ENCODE measurements at regions not wholly inside any gene's neighbourhood (a gene's known extent, or its start where the extent isn't known, plus 50 kb on each side); places are given as distances from the start of the nearest gene placed in this dataset.

- DNase-seq: no peak
These were observed 155.2 kb downstream of the BCL11B start for GRCh38 chr14:99116741-99117295.

GRCh38 chr14:99117671-99118045, 154.3 kb downstream of the BCL11B start:
- no peak for DNase-seq

- DNase-seq: no peak
These were observed 153.8 kb downstream of the BCL11B start for GRCh38 chr14:99118046-99118721.

- DNase-seq: no peak
These were observed 153.1 kb downstream of the BCL11B start for GRCh38 chr14:99118946-99119345.

All from HCEC 1CT (cell line).